NCI-H2196 treated with DMSO at 0.1 percent for 48 hours (cell line): ENCODE measurements at regions not wholly inside any gene's neighbourhood (a gene's known extent, or its start where the extent isn't known, plus 50 kb on each side); places are given as distances from the start of the nearest gene placed in this dataset.

ENCODE experiments used
- DNase-seq: peaks from one replicate; lab custom pipeline; 2025; ENCODE audit not compliant: unreplicated experiment; lab: John Stamatoyannopoulos, UW

DNA sequence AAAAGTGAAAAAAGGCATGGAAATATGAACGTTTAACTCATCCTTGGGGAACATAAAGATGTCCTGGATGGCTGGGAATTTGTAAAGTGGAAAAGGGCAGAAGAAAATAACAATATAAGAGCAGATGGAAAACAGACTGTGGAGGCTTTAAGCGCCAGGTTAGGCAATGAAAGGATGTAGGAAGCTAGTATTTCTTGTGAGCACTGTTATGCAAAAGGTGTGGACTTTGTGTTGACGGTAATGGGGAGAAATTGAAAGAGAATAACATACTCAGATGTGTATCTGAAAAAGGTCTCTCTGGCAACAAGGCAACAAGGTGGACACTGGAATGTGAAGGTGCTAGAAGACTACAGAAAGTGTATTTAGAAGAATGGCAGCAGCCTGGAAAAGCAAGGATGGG is 411.8 kb downstream of the PLPP3 start:
- DNase-seq: no peak

DNA sequence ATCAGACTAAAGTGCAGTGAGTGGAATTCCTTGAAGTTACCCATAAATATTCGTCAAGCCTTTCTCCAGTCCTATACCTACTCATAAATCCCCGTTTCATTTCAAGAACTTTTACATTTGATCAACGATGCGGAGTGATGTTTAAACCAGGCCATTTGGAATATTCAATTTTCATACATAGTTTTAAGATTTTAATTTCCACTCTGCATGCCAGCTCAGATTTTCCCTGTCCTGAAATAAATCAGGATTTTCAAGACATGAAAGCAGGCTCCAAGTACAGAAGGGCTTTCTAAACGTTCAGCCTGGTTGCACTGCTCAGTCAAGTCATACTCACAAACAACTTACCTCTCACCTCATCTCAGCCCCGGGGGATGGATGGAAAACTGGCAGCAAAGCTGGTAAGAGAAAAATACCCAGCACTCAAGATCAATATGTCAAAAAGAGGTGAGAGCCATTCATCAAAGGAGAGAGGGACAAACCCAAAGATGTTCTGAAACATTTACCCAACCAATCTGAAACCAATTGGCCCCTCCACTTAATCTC is 418.5 kb downstream of the PLPP3 start:
- DNase-seq: no peak

DNA sequence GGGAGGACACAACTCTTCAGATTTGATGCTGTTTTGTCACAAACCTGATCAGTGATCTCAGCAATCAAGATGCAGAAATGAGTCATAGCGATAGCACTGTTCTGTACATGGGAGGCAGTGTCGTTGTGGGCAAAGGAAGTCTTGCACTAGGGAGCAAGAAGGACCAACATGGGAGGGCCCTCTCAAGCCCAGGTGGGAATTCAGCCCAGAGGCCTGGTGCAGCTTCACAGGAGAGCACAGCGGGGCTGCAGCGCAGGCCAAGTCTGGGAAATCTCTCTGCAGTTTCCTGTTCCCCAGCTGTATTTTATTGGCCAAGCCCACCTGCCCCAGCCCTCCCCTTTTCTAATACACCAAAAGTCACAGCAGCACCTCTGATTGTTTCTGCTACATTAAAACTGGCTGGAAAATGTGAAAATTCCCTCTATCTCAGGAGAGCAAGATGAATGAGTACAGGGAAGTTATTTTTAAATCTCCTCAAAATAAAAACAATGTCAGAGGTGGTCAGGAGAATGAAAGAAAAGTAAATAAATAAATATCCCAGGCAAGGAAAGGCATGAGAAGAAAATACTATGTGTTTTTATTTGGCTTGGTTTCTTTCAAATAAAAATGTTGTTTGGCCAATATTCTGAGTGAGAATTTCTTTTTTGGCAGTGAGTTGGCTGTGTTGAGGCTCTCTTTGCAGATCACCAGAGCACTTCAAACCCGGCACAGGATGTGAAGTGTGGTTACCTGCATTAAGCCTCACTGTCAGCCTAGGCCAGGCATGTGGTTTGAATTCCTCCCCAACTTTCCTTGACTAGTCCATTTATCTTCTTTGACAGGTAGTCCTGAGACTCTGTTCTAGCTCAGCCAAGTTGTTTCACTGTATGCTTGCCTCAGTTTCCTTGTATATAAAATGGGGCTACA is 422.1 kb downstream of the PLPP3 start:
- no peak for DNase-seq

DNA sequence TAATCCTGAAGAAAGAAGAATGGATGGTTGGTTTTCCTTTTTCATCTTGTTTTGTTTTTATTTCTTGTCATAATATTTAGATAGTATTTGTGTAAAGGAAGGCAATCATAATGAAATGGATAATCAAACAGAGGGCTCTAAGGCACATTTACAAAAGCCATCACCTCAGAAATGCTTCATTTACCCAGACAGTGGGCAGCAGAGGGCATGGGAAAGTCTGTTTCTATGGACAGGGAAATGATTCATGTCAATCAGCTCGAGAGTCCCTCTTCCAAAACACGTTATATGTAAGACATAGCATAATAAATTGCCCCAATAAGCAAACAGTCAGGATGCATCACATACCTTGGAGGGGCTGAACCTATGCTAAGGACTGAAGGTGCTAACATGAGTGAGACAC is 426.1 kb downstream of the PLPP3 start:
- no peak for DNase-seq

DNA sequence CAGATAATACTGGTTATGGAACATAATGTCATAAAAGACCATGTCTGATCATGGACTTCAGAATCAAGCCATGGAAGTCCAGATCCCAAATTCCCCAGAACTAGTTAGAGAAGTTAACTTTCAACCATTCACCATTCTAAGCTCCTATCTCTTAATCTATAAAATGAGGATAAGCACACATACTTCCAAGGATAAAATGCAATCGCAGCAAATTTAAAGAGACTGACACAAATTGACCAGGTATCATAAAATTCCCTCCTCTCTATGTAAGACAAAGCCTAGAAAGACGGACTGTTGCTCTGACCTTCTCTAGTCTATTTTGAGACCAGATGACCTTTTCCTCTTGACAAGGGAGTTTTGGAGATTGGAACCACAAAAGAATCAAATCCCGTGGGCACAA is 426.7 kb downstream of the PLPP3 start:
- DNase-seq: no peak

DNA sequence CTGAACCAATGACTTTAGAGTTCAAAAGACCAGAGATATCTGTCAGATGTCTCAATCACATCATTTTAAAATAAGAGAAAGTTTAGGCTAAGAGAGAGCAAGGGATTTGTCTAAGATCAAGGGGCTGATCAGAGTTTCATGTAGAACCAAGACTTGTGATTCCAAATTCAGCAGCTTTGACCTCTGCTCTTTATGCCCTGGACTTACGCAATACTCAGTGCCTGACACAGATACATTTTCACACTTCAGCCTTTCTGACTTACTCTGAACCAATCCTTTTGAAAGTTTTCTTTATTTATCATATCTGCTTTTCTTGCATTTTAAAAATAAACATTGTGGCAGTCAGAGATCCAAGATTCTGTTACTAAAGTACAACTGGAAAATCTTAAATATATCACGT is 428.0 kb downstream of the PLPP3 start:
- no peak for DNase-seq

DNA sequence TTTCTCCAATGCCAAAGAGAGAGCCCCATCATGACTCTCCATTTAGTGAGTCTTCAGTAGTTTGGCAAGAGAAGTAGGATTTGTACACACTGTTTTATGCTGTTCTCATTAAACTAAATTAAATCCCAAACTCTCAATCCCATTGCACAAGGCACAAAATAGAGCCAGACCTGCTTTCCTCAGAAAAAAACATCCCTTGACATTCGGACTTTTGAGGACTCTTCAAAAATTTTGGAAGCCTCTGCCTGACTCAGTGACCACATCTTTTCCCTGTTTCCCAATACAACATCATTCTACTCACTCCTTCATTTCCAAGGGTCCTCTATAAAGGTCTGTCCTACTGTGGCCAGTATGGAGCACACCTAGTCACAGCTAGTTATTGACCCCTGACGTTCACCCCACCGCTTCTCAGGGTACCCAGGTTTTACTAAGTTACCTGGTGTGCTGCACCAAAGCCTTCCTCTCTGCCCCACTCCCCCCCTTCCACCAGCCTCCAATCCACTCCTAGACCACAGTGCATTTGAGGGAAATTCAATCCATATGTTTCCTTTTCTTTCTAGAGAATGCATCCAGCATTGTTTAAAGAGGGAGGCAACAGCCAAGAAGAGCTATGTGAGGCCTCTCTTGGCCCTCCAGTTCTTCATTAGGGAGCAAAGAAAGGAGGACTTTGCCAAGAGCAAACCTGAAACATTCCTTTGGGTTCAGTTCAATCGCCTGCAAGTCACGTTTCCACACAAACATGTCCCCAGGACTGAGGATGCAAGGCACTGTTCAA is 428.7 kb downstream of the PLPP3 start:
- no peak for DNase-seq

DNA sequence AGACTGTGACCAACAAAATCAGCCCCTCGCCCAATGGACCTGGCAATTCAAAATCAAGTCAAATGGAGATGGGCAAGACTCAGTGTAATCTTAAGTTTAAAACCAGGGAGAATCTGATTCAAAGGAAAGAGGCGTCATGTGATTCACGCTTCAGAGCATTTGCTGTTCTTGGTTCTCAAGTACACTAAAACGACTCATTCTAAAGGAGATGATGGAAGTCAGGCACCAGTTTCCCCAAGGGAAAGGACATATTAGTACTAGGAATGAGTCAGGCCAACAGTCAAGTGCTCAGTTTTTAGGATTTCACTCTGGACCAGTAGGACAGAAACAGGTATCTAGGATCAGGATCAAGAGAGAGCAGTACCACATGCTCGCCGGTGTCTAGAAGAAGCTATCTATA is 429.6 kb downstream of the PLPP3 start:
- no peak for DNase-seq

DNA sequence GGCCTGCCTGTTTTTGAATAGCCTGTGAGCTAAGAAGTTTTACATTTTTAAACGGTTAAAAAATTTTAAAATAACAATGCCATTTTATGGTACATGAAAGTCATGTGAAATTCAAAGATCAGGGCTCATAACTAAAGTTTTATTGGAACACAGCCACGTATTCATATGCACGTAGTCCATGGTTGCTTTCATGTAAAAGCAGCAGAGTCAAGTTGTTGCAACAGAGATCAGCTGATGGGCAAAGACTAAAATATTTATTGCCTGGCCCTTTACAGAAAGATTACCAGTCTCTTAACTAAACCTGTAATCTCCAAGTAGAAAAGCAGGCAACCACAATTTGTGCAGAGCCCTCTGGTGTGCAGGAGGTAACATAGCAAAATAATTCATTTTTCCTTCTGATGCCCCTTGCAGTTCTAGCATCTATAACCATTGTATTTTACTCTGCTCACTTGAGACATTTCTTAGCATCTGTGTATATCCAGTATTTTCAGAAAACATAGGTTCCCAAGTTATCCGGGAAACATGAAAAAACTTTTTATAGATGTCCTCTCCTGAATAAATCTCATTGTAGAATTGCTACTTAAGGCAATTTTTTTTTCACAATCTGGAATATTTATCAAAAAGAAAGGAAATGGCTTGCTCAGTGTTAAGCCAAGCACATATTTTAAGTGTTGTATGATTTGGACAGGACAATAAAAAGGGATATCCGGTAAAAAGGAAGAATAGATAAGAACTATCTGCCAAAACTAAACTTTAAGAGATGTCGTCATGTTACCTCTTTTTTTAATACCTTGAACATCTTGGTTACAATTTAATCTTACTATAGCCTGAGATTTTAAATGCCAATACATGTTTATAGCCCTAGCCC is 430.8 kb downstream of the PLPP3 start:
- DNase-seq: no peak

DNA sequence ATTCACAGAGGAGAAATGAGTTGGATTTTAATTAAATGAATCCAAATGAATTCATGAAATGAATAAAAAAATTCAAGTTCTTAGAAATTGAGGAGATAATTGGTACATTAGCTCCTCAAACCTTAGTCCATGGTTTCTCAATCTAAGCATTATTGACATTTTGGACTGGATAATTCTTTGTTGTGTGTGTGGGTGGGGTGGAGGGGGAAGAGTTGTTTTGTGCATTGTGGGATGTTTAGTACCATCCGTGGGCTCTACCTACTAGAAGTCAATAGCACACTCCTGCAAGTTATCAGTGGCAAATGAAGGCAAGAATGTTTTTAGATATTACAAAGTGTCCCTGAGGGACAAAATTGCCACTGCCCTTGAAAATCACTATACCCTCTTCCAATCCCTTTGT is 431.9 kb downstream of the PLPP3 start:
- DNase-seq: no peak

DNA sequence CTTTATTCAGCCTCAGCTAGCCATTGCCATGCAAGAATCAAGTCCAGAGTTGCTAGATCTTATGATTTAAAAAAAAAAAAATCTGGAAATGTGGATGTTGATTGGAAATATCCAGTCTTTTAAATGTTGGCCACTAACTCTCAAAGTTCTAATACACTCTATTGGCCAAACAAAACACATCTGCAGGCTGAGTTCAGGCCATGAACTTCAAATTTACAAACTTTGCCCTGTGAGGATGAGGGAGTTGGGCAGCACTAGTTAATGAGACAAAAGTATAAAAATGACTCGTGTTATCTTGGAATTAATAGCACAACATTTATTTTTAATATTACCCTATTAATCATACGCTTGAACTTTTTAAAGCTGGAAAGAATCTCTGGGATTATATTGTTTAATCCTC is 432.3 kb downstream of the PLPP3 start:
- DNase-seq: no peak

DNA sequence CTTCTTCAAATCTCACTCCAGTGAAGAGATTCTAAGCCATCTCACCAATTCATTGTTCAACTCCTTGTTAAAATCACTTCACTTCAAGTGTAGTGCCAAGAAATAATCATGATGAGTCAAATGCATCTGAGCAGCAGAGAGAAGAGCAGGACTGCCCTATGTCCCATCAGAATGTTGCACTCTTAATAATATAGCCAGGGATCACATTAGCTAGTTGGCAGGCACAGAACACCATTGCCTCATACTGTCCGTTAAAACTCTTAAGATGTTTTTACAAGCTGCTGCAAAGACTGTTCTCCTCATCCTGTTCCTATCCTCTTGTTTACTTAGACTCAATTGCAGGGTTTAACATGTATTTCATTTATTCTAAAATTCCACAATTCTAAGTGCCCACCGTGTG is 432.9 kb downstream of the PLPP3 start:
- DNase-seq: peak; percentile 18

DNA sequence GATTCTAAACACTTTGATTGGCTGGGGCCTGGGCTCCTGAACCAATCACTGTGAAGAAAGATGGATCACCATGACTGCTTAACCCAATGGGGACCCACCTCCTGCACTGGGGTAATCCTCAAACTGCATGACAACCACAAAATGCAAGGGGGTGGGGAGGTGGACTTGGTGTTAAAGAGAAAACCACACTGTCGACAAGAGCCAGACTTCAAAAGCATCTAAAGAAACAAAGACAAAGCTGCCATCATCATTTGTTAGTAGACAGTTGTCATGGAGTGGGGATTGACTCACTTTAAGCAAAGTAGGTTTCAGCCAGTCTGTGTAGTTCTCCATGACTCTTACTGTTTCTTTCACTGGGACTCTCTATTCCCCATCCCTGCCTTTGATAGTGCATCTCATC is 433.8 kb downstream of the PLPP3 start:
- no peak for DNase-seq

DNA sequence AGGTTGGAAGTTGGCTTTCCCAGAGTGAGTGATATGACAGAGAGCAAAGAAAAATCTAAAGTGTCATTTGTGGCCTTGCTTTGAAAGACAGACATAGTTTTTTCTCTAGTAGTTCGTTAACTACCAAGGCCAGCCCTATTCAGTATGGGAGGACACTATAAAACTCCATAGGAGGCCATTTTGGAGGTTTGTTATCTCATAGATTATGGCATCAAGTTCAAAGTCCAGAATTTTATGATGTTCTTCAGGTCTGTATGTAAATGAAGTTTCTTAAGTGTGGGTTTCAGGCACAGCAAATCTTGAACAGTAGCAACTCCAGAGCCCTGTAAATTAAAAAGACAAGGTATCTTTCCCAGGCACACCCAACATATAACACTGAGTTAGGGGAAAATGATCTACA is 437.1 kb downstream of the PLPP3 start:
- DNase-seq: no peak

DNA sequence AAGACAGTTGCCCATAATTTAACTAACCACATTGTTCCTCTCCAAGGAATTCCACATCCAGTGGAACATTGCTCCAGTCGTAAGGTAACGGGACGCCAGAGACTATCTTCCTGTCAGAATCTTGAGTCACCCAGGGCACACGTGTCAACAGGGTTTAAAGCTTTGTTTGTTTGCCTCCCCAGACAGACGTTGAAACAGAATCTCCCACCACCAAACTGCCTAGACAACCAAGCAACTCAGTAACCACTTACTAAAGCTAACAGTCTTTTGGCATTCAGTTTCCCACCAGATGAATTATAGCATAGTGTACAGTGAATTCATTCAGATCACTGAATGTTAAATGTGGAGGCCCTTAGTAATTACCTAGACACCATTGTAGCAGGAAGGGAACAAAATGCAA is 439.5 kb downstream of the PLPP3 start:
- DNase-seq: no peak

DNA sequence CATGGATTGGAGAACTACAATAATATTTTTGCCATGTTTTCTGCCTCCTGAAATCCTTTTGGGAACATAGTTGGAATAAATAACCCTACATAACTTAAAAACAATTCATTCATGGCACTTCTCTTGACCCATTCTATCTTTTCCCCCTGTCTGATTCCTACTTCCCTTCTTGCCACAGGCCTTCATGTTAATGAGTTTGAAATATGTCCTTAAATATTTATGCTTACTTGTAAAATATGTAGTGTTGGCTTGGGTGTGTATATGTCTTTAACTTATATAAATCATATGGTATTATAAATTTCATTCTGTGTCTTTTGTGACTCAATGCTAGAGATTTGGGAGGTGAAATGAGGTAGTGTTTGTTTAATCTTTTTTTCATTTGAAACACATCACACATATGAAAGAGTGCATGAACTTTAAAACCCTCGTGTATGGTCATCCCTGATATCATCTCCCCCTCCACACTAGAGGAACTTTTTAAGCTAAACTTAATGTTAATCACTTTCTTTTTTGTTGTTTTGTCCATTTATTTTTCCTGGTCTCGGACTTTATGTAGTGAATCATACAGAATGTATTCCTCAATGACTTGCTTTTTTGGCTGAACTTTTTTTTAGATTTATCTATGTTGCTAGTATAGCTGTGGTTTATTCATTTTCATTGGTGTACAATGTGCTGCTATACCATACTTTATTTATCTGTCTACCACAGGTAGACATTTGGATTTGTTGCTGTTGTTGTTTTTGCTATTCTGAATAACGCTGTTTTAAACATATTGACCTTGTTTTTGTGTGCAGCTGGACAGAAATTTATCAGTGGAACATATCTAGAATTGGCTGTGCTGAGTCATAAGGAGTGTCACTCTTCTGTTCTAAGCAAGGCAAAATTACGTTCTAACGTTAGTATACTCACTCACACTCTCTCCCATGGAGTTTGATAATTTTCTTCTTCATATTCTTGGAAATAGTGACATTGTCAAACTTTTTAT is 441.6 kb downstream of the PLPP3 start:
- DNase-seq: no peak

DNA sequence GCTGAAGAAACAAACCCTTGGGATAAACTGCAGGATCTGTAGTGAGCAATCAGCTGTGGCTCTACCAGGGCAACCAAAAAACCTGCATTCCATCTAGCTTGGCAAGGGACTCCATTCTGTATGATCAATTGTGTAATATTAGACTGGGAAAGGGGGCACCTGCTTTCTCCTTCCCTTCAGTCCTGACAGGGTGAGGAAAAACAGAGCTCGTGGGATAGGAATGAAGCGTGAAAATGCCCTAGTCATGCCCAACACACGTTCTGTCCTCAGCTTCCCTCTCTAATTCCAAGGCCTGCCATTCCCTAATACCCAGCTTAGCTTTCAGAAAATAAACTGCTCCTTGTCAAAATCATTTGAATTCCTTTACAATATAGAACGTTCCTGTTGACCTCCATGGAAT is 442.3 kb downstream of the PLPP3 start:
- no peak for DNase-seq

DNA sequence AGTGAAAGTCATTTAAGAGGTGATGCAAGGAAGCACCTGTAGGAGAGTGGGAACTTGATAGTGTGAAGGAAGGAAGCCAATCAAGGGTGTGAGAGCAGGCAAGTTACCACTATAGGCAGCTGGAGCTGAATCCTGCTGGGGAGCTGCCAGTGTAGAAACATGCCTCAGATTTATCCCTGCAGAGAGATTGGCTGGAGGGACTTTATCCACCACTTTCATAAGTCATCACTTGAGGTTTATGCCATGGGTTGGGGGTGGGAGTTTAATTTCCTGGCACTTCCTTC is 443.6 kb downstream of the PLPP3 start:
- no peak for DNase-seq

DNA sequence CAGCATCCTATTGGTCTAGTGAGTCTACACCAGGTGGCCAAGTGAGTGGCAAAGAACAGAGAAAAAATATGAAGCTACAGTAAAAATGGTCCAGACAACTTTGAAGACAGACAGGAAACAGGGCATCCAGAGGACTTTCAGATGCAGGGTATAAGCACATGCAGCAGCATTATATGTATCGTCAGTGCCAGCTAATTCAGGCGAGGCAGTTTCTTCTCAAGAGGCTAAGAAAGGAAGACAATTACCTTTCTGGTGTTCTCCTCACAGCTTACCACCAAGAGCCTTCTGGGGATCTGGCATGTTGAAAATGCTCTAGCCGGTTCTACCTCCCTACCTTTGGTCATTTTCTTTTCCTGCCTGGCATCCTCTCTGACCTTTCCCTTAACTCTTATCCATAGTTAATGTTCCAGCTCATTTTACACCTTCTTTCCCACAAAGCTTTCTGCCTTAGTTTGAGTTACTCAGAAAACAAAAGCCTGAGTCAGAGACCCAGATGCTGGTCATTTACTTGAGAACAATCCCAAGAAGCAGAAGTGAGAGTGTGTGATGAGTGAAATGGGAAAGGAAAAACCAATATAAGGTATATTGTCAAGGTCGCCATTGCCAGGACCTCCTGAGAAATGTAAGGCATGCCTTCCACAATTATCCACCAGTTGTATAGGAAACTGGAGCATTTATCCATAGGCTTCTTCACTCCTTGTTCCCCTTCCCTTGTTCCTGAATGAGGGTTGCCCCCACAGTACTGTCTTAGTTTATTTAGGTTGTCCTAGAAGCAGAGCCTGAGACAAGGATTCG is 444.1 kb downstream of the PLPP3 start:
- DNase-seq: no peak
